ENCODE measurements at regions not wholly inside any gene's neighbourhood (a gene's known extent, or its start where the extent isn't known, plus 50 kb on each side); places are given as distances from the start of the nearest gene placed in this dataset.

- no peak for TF ChIP-seq ATF2 (IDR thresholded peaks at IDR 0.05; ENCODE audit: low read length)
- TF ChIP-seq TEAD4 (IDR thresholded peaks at IDR 0.05; ENCODE audit: low read depth, low read length) = no peak
- TF ChIP-seq CEBPB (IDR thresholded peaks at IDR 0.05; ENCODE audit: low read depth, low read length) = no peak
- no peak for TF ChIP-seq CREB1 (IDR thresholded peaks at IDR 0.05)
- TF ChIP-seq ASH2L (IDR thresholded peaks at IDR 0.05; ENCODE audit: low read length) = no peak
- TF ChIP-seq RBBP5 (IDR thresholded peaks at IDR 0.05; ENCODE audit: borderline replicate concordance, low read depth, low read length) = no peak
- no peak for TF ChIP-seq CBX5 (IDR thresholded peaks at IDR 0.05; ENCODE audit: low read depth, low read length)
- no peak overlapping the region for H3K4me2 ChIP-seq (ENCODE audit: insufficient read depth in 1 of 2, low read depth in 2 of 2, low read length in 2 of 2)
- no peak overlapping the region for H4K8ac ChIP-seq (ENCODE audit: extremely low read depth, insufficient read depth, low read length)
- no peak overlapping the region for H2BK5ac ChIP-seq (ENCODE audit: low read depth, low read length)
- no peak overlapping the region for H3K14ac ChIP-seq (ENCODE audit: insufficient read length)
- H2AFZ ChIP-seq (ENCODE audit: low read length) = peak overlapping the region; percentile 87
- ChIA-PET CTCF (ENCODE audit: partially characterized antibody) (interaction anchor here (0.8 to 1.1 kb wide), 4 partner anchors 10 to 150 kb away, joined by 3 to 5 read pairs (median 4); no protein-coding TSS in a partner anchor), POLR2A (ENCODE audit: partially characterized antibody) (no interaction called here)
- no peak overlapping the region for H4K91ac ChIP-seq (replicated peaks; ENCODE audit: insufficient read length, low read length)
- no peaks in the 10 kb centered on the region for H4K20me1 ChIP-seq (replicated peaks in 1 of 2; ENCODE audit: control insufficient read depth in 1 of 2, insufficient read depth in 2 of 2, low read length in 2 of 2)
- H3K4ac ChIP-seq (replicated peaks; ENCODE audit: insufficient read length, low read depth, low read length) = no peak overlapping the region
- H3K18ac ChIP-seq (ENCODE audit: extremely low read depth, low read length) = no peak overlapping the region
- H2BK15ac ChIP-seq (ENCODE audit: low read length) = no peak overlapping the region
- no peak for FAIRE-seq
- no peaks in the 10 kb centered on the region for H3K9me3 ChIP-seq (ENCODE audit: insufficient read depth in 2 of 2, low read depth in 1 of 2, low read length in 1 of 2)
- no peak overlapping the region for H4K5ac ChIP-seq (ENCODE audit: insufficient read length, low read depth, low read length)
- 85 to 100% methylated on average over 2 to 5 of the region's 5 CpGs for WGBS, 2 experiments (ENCODE audit: extremely low coverage in 1 of 2, insufficient coverage in 1 of 2, insufficient read length in 1 of 2, insufficient replicate concordance in 2 of 2, low coverage in 1 of 2, low lambda C conversion rate in 2 of 2, missing lambda C conversion rate in 1 of 2)
- no peak overlapping the region for H2BK20ac ChIP-seq (ENCODE audit: low read length)
- no peak overlapping the region for H2AK5ac ChIP-seq (ENCODE audit: low read depth, low read length)
- H2BK120ac ChIP-seq (replicated peaks; ENCODE audit: low read depth, low read length) = no peak overlapping the region
- H3K56ac ChIP-seq (replicated peaks; ENCODE audit: insufficient read length, low read depth, low read length) = peak overlapping the region; percentile 39
- no peaks in the 10 kb centered on the region for H3K79me2 ChIP-seq (ENCODE audit: control insufficient read depth in 1 of 2, insufficient read depth in 2 of 2, low read length in 2 of 2)
- H3K4me3 ChIP-seq (ENCODE audit: extremely low read depth in 1 of 4, insufficient read depth in 2 of 4, low read depth in 3 of 4, low read length in 4 of 4) = no peak overlapping the region
- H3K27ac ChIP-seq (ENCODE audit: low read depth, low read length) = no peak overlapping the region
- H3K4me1 ChIP-seq (replicated peaks in 1 of 4; ENCODE audit: control insufficient read depth in 3 of 4, insufficient read depth in 4 of 4, low read length in 3 of 4) = no peaks in the 10 kb centered on the region
- no peak for DNase-seq (ENCODE audit: low read depth in 1 of 2, low spot score in 2 of 2)
- H3K23ac ChIP-seq (ENCODE audit: insufficient read length) = no peak overlapping the region
- no peaks in the 10 kb centered on the region for H3K23me2 ChIP-seq (ENCODE audit: low read depth, low read length)
- no peaks in the 10 kb centered on the region for H3K36me3 ChIP-seq (ENCODE audit: control insufficient read depth in 2 of 4, insufficient read depth in 4 of 4, low read length in 3 of 4)
- no peaks in the 10 kb centered on the region for H3K79me1 ChIP-seq (ENCODE audit: low read depth, low read length)
- no peaks in the 10 kb centered on the region for H3K27me3 ChIP-seq (replicated peaks in 1 of 4; ENCODE audit: control insufficient read depth in 3 of 4, extremely low read depth in 1 of 4, insufficient read depth in 3 of 4, low read length in 3 of 4)
- 0 out of 2 replicates have a peak overlapping the region, but pooled peaks have one; percentile 39 for H2BK12ac ChIP-seq (ENCODE audit: low read depth, low read length)
- no peak overlapping the region for H3K9ac ChIP-seq (replicated peaks in 1 of 4; ENCODE audit: extremely low read depth in 1 of 4, low read depth in 3 of 4, low read length in 3 of 4)
Measured at GRCh38 chr21:30947141-30947540, 65.8 kb upstream of the KRTAP11-1 start.
